Fibroblast of lung (primary cell): ENCODE measurements at regions not wholly inside any gene's neighbourhood (a gene's known extent, or its start where the extent isn't known, plus 50 kb on each side); places are given as distances from the start of the nearest gene placed in this dataset.

Experiments
- DNase-seq, 2 donors: peaks; one replicate each; pipeline versions ENCODE4 v3.0.0 to v3.0.0-alpha.2; 2010; ENCODE audit warnings: low read depth in 2 of 2
- H2AFZ ChIP-seq: 2 replicates; pipeline ENCODE4 v1.5.1; 2012; ENCODE audit warnings: low read length, control low read depth, inconsistent platforms
- H3K27ac ChIP-seq: 2 replicates; pipeline ENCODE4 v1.5.1; 2011; ENCODE audit warnings: low read length, control low read depth; ENCODE audit not compliant: insufficient read depth
- H3K27me3 ChIP-seq: 2 replicates; pipeline ENCODE4 v1.5.1; 2011; ENCODE audit warnings: mild to moderate bottlenecking, low read length; ENCODE audit not compliant: control insufficient read depth, insufficient read depth
- H3K36me3 ChIP-seq: 2 replicates; pipeline ENCODE4 v1.5.1; 2011; ENCODE audit warnings: low read length; ENCODE audit not compliant: control insufficient read depth, insufficient read depth
- H3K4me1 ChIP-seq: 2 replicates; pipeline ENCODE4 v1.5.1; 2011; ENCODE audit warnings: low read length; ENCODE audit not compliant: control insufficient read depth, insufficient read depth; ENCODE audit errors: extremely low read depth
- H3K4me2 ChIP-seq: 2 replicates; pipeline ENCODE4 v1.5.1; 2011; ENCODE audit warnings: low read length, control low read depth; ENCODE audit not compliant: insufficient read depth; ENCODE audit errors: extremely low read depth
- H3K4me3 ChIP-seq, 4 experiments: fragments of 200-600 bp in 1 of 4; sonication (generic) in 1 of 4; replicated peaks in 1 of 4; 2 replicates each; pipeline ENCODE4 v1.5.1; 2011 to 2016; ENCODE audit warnings: low read length in 4 of 4, low read depth in 3 of 4, mild to moderate bottlenecking in 3 of 4, control low read depth in 2 of 4, inconsistent platforms in 1 of 4, mixed read lengths in 1 of 4; ENCODE audit not compliant: insufficient read depth in 1 of 4; ENCODE audit errors: control extremely low read depth in 1 of 4
- H3K79me2 ChIP-seq: 2 replicates; pipeline ENCODE4 v1.5.1; 2012; ENCODE audit warnings: mild to moderate bottlenecking, low read length, inconsistent platforms; ENCODE audit not compliant: control insufficient read depth, insufficient read depth
- H3K9ac ChIP-seq: 2 replicates; pipeline ENCODE4 v1.5.1; 2011; ENCODE audit warnings: mild to moderate bottlenecking, low read length, control low read depth; ENCODE audit not compliant: insufficient read depth
- H3K9me3 ChIP-seq: 2 replicates; pipeline ENCODE4 v1.5.1; 2012; ENCODE audit warnings: low read depth, low read length; ENCODE audit not compliant: control insufficient read depth, insufficient read depth
- H4K20me1 ChIP-seq: 2 replicates; pipeline ENCODE4 v1.5.1; 2011; ENCODE audit warnings: low read length; ENCODE audit not compliant: control insufficient read depth, insufficient read depth; ENCODE audit errors: extremely low read depth
- EZH2 ChIP-seq: IDR thresholded peaks from 2 replicates; pipeline ENCODE4 v1.5.1; 2012; ENCODE audit warnings: low read length, control low read depth, mild to moderate bottlenecking; ENCODE audit errors: missing control alignments
- TF ChIP-seq, protein P1 (sequence below), 2 donors: IDR thresholded peaks in 1 of 2; conservative IDR thresholded peaks in 1 of 2; 1 replicate in 1 of 2; 2 replicates in 1 of 2; pipeline ENCODE4 v1.5.1; 2011 to 2012; ENCODE audit warnings: low read length in 2 of 2, control low read depth in 1 of 2, inconsistent platforms in 1 of 2, low read depth in 1 of 2, mild to moderate bottlenecking in 1 of 2

DNA sequence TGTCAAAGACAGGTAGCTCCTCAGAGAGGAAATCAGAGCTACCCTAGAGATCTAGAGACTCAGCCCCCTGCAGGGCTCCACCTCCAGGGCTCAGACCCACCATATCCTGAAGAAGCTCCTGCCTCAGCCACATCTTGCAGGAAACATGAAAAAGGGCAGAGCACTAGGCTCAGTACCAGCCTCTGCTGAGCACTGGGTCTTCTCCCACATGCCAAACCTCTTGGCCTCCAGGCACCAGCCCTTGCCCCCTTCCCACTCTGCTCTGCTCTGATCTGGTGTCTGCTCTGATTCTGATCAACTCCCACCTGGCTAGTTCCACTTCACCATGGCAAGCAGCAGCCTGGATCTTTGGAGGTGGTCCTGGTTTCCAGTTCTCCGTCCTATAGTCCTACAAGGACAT is 114.3 kb upstream of the SLC66A3 start:
- Histone ChIP-seq H3K27me3 (peaks cover 4% of the 10 kb centered on the region), H3K9me3 (no peaks in the 10 kb centered on the region), H3K4me3 (no peak overlapping the region), H3K4me2 (no peak overlapping the region), H3K36me3 (no peaks in the 10 kb centered on the region), H3K79me2 (no peaks in the 10 kb centered on the region), H3K4me1 (no peaks in the 10 kb centered on the region), H2AFZ (no peak overlapping the region), H4K20me1 (no peaks in the 10 kb centered on the region), H3K9ac (no peak overlapping the region), H3K27ac (no peak overlapping the region)
- DNase-seq: no peak
- TF ChIP-seq EZH2: no peak

DNA sequence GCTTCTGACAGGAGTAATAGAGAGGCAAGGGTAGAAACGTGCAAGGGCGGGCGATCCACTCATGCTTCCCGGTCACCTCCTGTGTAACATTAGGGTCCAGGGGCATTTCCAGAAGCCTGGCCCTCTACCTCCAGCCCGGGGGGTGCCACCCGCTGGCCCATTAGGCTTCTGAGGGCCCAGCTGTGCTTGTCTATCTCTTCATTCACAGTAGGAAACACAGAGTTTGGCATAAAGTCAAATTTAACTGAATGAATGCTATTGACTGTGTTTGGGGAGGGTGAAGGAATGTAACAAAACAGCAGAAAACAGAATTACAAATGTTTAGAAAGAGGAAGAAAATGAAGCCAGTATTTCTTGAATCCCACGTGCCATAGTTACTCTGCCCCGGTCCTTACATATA is 112.4 kb upstream of the SLC66A3 start:
- DNase-seq: no peak
- Histone ChIP-seq H3K4me2 (no peak overlapping the region), H3K4me1 (no peaks in the 10 kb centered on the region), H3K9ac (no peak overlapping the region), H3K27me3 (peaks cover 4% of the 10 kb centered on the region), H3K9me3 (no peaks in the 10 kb centered on the region), H3K79me2 (no peaks in the 10 kb centered on the region), H2AFZ (no peak overlapping the region), H3K36me3 (no peaks in the 10 kb centered on the region), H4K20me1 (no peaks in the 10 kb centered on the region), H3K27ac (no peak overlapping the region), H3K4me3 (no peak overlapping the region)
- TF ChIP-seq, protein P1, sequence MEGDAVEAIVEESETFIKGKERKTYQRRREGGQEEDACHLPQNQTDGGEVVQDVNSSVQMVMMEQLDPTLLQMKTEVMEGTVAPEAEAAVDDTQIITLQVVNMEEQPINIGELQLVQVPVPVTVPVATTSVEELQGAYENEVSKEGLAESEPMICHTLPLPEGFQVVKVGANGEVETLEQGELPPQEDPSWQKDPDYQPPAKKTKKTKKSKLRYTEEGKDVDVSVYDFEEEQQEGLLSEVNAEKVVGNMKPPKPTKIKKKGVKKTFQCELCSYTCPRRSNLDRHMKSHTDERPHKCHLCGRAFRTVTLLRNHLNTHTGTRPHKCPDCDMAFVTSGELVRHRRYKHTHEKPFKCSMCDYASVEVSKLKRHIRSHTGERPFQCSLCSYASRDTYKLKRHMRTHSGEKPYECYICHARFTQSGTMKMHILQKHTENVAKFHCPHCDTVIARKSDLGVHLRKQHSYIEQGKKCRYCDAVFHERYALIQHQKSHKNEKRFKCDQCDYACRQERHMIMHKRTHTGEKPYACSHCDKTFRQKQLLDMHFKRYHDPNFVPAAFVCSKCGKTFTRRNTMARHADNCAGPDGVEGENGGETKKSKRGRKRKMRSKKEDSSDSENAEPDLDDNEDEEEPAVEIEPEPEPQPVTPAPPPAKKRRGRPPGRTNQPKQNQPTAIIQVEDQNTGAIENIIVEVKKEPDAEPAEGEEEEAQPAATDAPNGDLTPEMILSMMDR (conservative IDR thresholded peaks at IDR 0.05 in 1 of 2, IDR thresholded peaks at IDR 0.05 in 1 of 2; ENCODE audit: low read depth in 1 of 2, low read length in 2 of 2): no peak
- no peak for TF ChIP-seq EZH2

DNA sequence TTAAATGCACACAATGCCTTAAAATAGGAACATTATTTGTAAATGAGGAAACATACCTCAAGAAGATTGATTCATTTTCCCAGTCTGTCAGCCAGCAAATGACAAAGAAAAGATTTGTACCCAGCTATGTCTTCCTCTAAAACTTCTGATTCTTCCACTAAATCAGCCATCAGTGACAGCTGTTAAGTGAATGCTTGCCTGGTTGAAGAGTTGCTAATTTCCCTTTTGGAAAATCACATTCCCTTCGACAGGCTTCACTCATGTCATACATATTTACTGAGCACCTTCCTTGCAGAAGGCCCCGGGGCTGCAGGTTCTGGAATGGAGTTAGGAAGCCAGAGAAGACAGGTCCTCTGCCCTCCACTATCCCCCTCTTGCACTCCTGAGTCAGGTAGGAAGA is 112.0 kb upstream of the SLC66A3 start:
- Histone ChIP-seq H3K27me3 (peaks cover 4% of the 10 kb centered on the region), H3K27ac (no peak overlapping the region), H3K4me3 (no peak overlapping the region), H3K4me1 (no peaks in the 10 kb centered on the region), H3K79me2 (no peaks in the 10 kb centered on the region), H2AFZ (no peak overlapping the region), H3K36me3 (no peaks in the 10 kb centered on the region), H3K4me2 (no peak overlapping the region), H3K9me3 (no peaks in the 10 kb centered on the region), H3K9ac (no peak overlapping the region), H4K20me1 (no peaks in the 10 kb centered on the region)
- TF ChIP-seq, protein P1 (conservative IDR thresholded peaks at IDR 0.05 in 1 of 2, IDR thresholded peaks at IDR 0.05 in 1 of 2; ENCODE audit: low read depth in 1 of 2, low read length in 2 of 2): no peak
- TF ChIP-seq EZH2: no peak
- DNase-seq: no peak

DNA sequence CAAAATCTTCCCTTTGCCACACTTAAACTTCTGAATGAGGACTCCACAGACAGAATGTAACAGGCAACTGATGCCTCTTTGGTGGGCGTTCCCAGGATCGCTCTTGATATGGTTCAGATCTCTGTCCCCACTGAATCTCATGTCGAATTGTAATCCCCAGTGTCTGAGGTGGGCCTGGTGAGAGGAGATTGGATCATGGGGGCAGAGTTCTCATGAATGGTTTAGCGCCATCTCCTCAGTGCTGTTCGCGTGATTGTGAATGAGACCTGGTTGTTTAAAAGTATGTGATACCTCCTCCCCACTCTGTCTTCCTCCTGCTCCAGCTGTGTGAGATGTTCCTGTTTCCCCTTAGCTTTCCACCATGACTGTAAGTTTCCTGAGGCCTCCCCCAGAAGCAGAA is 111.1 kb upstream of the SLC66A3 start:
- TF ChIP-seq, protein P1 (conservative IDR thresholded peaks at IDR 0.05 in 1 of 2, IDR thresholded peaks at IDR 0.05 in 1 of 2; ENCODE audit: low read depth in 1 of 2, low read length in 2 of 2): no peak
- no peak for TF ChIP-seq EZH2
- no peak for DNase-seq
- Histone ChIP-seq H3K27ac (no peak overlapping the region), H3K27me3 (peaks cover 4% of the 10 kb centered on the region), H3K4me3 (no peak overlapping the region), H3K9me3 (no peaks in the 10 kb centered on the region), H3K9ac (no peak overlapping the region), H3K4me2 (no peak overlapping the region), H3K79me2 (no peaks in the 10 kb centered on the region), H3K4me1 (no peaks in the 10 kb centered on the region), H4K20me1 (no peaks in the 10 kb centered on the region), H3K36me3 (no peaks in the 10 kb centered on the region), H2AFZ (no peak overlapping the region)
